H1 (cell line): ENCODE measurements at regions not wholly inside any gene's neighbourhood (a gene's known extent, or its start where the extent isn't known, plus 50 kb on each side); places are given as distances from the start of the nearest gene placed in this dataset.

Experiments used
- CTCF ChIA-PET: fragments of 300-600 bp; sonication (Branson Sonifier 250); formaldehyde crosslinking; loops from one replicate; lab custom pipeline; 2021; ENCODE audit not compliant: partially characterized antibody; lab: Charles Lee
- POLR2A ChIA-PET: fragments of 300-600 bp; sonication (Branson Sonifier 250); formaldehyde crosslinking; loops from one replicate; lab custom pipeline; 2021; ENCODE audit warnings: inconsistent platforms; ENCODE audit not compliant: partially characterized antibody; lab: Charles Lee
- DNase-seq, 2 experiments: peaks; one replicate each; pipeline versions ENCODE4 v3.0.0 to v3.0.0-alpha.2; 2010 to 2022; ENCODE audit warnings: low spot score in 2 of 2, low read depth in 1 of 2, mixed read lengths in 1 of 2
- FAIRE-seq: peaks from 2 replicates; lab custom pipeline; 2011; peaks lifted over from hg19 to GRCh38; lab: Jason Lieb, UNC
- H2AFZ ChIP-seq: 2 replicates; pipeline ENCODE4 v1.8.1; 2012; ENCODE audit warnings: low read length, inconsistent platforms
- H2AK5ac ChIP-seq: 2 replicates; pipeline ENCODE4 v1.6.1; 2013; ENCODE audit warnings: low read depth, low read length
- H2BK120ac ChIP-seq: replicated peaks from 2 replicates; pipeline ENCODE3; 2013; ENCODE audit warnings: low read depth, low read length, inconsistent platforms
- H2BK12ac ChIP-seq: 2 replicates; pipeline ENCODE4 v1.6.1; 2013; ENCODE audit warnings: low read depth, low read length
- H2BK15ac ChIP-seq: 2 replicates; pipeline ENCODE4 v1.6.1; 2013; ENCODE audit warnings: low read length
- H2BK20ac ChIP-seq: 2 replicates; pipeline ENCODE4 v1.6.1; 2013; ENCODE audit warnings: low read length
- H2BK5ac ChIP-seq: 2 replicates; pipeline ENCODE4 v1.6.1; 2013; ENCODE audit warnings: low read depth, low read length
- H3K14ac ChIP-seq: 2 replicates; pipeline ENCODE4 v1.6.1; 2013; ENCODE audit warnings: inconsistent platforms; ENCODE audit not compliant: insufficient read length
- H3K18ac ChIP-seq: 2 replicates; pipeline ENCODE4 v1.6.1; 2013; ENCODE audit warnings: low read length; ENCODE audit errors: extremely low read depth
- H3K23ac ChIP-seq: 2 replicates; pipeline ENCODE4 v1.6.1; 2013; ENCODE audit warnings: inconsistent platforms; ENCODE audit not compliant: insufficient read length
- H3K23me2 ChIP-seq: 2 replicates; pipeline ENCODE4 v1.6.1; 2013; ENCODE audit warnings: low read depth, low read length
- H3K27ac ChIP-seq: 2 replicates; pipeline ENCODE4 v1.6.1; 2011; ENCODE audit warnings: low read depth, low read length, inconsistent platforms
- H3K27me3 ChIP-seq, 4 experiments: replicated peaks in 1 of 4; 1 replicate in 1 of 4; 2 replicates in 3 of 4; pipeline versions ENCODE4 v1.6.1 to v1.8.1; 2011 to 2013; ENCODE audit warnings: low read length in 3 of 4, mild to moderate bottlenecking in 3 of 4, inconsistent platforms in 2 of 4, mixed read lengths in 2 of 4, moderate library complexity in 1 of 4; ENCODE audit not compliant: control insufficient read depth in 3 of 4, insufficient read depth in 3 of 4; ENCODE audit errors: extremely low read depth in 1 of 4
- H3K36me3 ChIP-seq, 4 experiments: 2 replicates each; pipeline versions ENCODE4 v1.6.1 to v1.8.1; 2011 to 2013; ENCODE audit warnings: mild to moderate bottlenecking in 4 of 4, low read length in 3 of 4, moderate library complexity in 2 of 4, control low read depth in 1 of 4, inconsistent platforms in 1 of 4; ENCODE audit not compliant: insufficient read depth in 4 of 4, control insufficient read depth in 2 of 4
- H3K4ac ChIP-seq: replicated peaks from 2 replicates; pipeline ENCODE3; 2013; ENCODE audit warnings: low read length, low read depth, mixed read lengths, inconsistent platforms; ENCODE audit not compliant: insufficient read length
- H3K4me1 ChIP-seq, 4 experiments: replicated peaks in 1 of 4; 1 replicate in 1 of 4; 2 replicates in 3 of 4; pipeline versions ENCODE4 v1.6.1 to v1.8.1; 2011 to 2013; ENCODE audit warnings: low read length in 3 of 4, inconsistent platforms in 2 of 4, mixed read lengths in 1 of 4; ENCODE audit not compliant: insufficient read depth in 4 of 4, control insufficient read depth in 3 of 4
- H3K4me2 ChIP-seq, 2 experiments: 2 replicates each; pipeline versions ENCODE4 v1.6.1 to v1.8.1; 2011 to 2013; ENCODE audit warnings: low read depth in 2 of 2, low read length in 2 of 2, control low read depth in 1 of 2, inconsistent platforms in 1 of 2, mild to moderate bottlenecking in 1 of 2; ENCODE audit not compliant: insufficient read depth in 1 of 2
- H3K4me3 ChIP-seq, 4 experiments: fragments of 200-600, 300-600 bp in 1 of 4; sonication (generic), shearing (Covaris generic), sonication (Bioruptor Twin) in 1 of 4; 2 replicates each; pipeline versions ENCODE4 v1.5.1 to v1.8.1; 2011 to 2016; ENCODE audit warnings: low read length in 4 of 4, low read depth in 3 of 4, control low read depth in 2 of 4, inconsistent platforms in 2 of 4, mild to moderate bottlenecking in 2 of 4, mixed read lengths in 1 of 4, moderate library complexity in 1 of 4; ENCODE audit not compliant: insufficient read depth in 2 of 4; ENCODE audit errors: extremely low read depth in 1 of 4
- H3K56ac ChIP-seq: replicated peaks from 2 replicates; pipeline ENCODE3; 2013; ENCODE audit warnings: low read depth, mild to moderate bottlenecking, mixed read lengths, low read length, inconsistent platforms; ENCODE audit not compliant: insufficient read length
- H3K79me1 ChIP-seq: 2 replicates; pipeline ENCODE4 v1.6.1; 2013; ENCODE audit warnings: low read depth, low read length, control low read depth
- H3K79me2 ChIP-seq, 2 experiments: 2 replicates each; pipeline versions ENCODE4 v1.6.1 to v1.8.1; 2012 to 2013; ENCODE audit warnings: low read length in 2 of 2, mild to moderate bottlenecking in 2 of 2, inconsistent platforms in 1 of 2; ENCODE audit not compliant: insufficient read depth in 2 of 2, control insufficient read depth in 1 of 2
- H3K9ac ChIP-seq, 4 experiments: replicated peaks in 1 of 4; 1 replicate in 1 of 4; 2 replicates in 3 of 4; pipeline versions ENCODE4 v1.6.1 to v1.8.1; 2011 to 2013; ENCODE audit warnings: low read depth in 3 of 4, low read length in 3 of 4, control low read depth in 2 of 4, mild to moderate bottlenecking in 2 of 4, moderate library complexity in 2 of 4, inconsistent platforms in 1 of 4; ENCODE audit errors: extremely low read depth in 1 of 4
- H3K9me3 ChIP-seq, 2 experiments: 2 replicates each; pipeline versions ENCODE4 v1.6.1 to v1.8.1; 2012 to 2013; ENCODE audit warnings: mild to moderate bottlenecking in 2 of 2, moderate library complexity in 2 of 2, control low read depth in 1 of 2, inconsistent platforms in 1 of 2, low read depth in 1 of 2, low read length in 1 of 2, mixed read lengths in 1 of 2; ENCODE audit not compliant: insufficient read depth in 2 of 2
- H4K20me1 ChIP-seq, 2 experiments: replicated peaks in 1 of 2; 2 replicates each; pipeline versions ENCODE3 to v1.8.1; 2011 to 2013; ENCODE audit warnings: inconsistent platforms in 2 of 2, low read length in 2 of 2, mild to moderate bottlenecking in 1 of 2; ENCODE audit not compliant: insufficient read depth in 2 of 2, control insufficient read depth in 1 of 2
- H4K5ac ChIP-seq: 2 replicates; pipeline ENCODE4 v1.6.1; 2013; ENCODE audit warnings: low read length, low read depth, mixed read lengths, inconsistent platforms; ENCODE audit not compliant: insufficient read length
- H4K8ac ChIP-seq: 2 replicates; pipeline ENCODE4 v1.8.0; 2013; ENCODE audit warnings: mild to moderate bottlenecking, moderate library complexity, low read length, inconsistent platforms; ENCODE audit not compliant: insufficient read depth; ENCODE audit errors: extremely low read depth
- H4K91ac ChIP-seq: replicated peaks from 2 replicates; pipeline ENCODE3; 2013; ENCODE audit warnings: low read length, mixed read lengths, inconsistent platforms; ENCODE audit not compliant: insufficient read length
- CHD1 ChIP-seq: IDR thresholded peaks from 2 replicates; pipeline ENCODE4 v1.6.1; 2012; ENCODE audit warnings: low read depth, low read length, improper control_type of control experiment
- JUND ChIP-seq: IDR thresholded peaks from 2 replicates; pipeline ENCODE4 v1.6.1; 2011; ENCODE audit warnings: mild to moderate bottlenecking, improper control_type of control experiment, low read length
- KDM4A ChIP-seq: IDR thresholded peaks from one replicate; pipeline ENCODE4 v1.7.1; 2012; ENCODE audit warnings: low read depth, mild to moderate bottlenecking, moderate library complexity, low read length, inconsistent platforms; ENCODE audit not compliant: severe bottlenecking
- KDM5A ChIP-seq: fragments of 200-600 bp; IDR thresholded peaks from 2 replicates; pipeline ENCODE4 v1.7.1; 2012; ENCODE audit warnings: mild to moderate bottlenecking, low read length, inconsistent platforms, mixed read lengths
- MAFK ChIP-seq: IDR thresholded peaks from 2 replicates; pipeline ENCODE4 v1.6.1; 2012; ENCODE audit warnings: low read depth, mild to moderate bottlenecking, improper control_type of control experiment, low read length
- PHF8 ChIP-seq: fragments of 200-600 bp; sonication (generic); conservative IDR thresholded peaks from 2 replicates; pipeline ENCODE4 v1.7.1; 2012; ENCODE audit warnings: low read depth, mild to moderate bottlenecking, inconsistent platforms, low read length, moderate library complexity
- RXRA ChIP-seq: IDR thresholded peaks from 2 replicates; pipeline ENCODE4 v1.6.1; 2011; ENCODE audit warnings: low read depth, mild to moderate bottlenecking, low read length, moderate library complexity; ENCODE audit not compliant: insufficient read depth
- SAP30 ChIP-seq: fragments of 300-600 bp; sonication (generic); IDR thresholded peaks from 2 replicates; pipeline ENCODE4 v1.7.1; 2012; ENCODE audit warnings: low read length, moderate library complexity, mild to moderate bottlenecking, inconsistent platforms; ENCODE audit not compliant: insufficient read depth, insufficient replicate concordance
- ZNF274 ChIP-seq: IDR thresholded peaks from 2 replicates; pipeline ENCODE4 v1.7.0; 2012; ENCODE audit warnings: low read length, borderline replicate concordance; ENCODE audit errors: extremely low read depth
- WGBS, 2 experiments: shearing (Covaris generic) in 1 of 2; methylation state at CpG; one replicate each; pipeline versions ENCODE4 v1.1.6 to v1.1.7; 2013 to 2015; ENCODE audit warnings: low lambda C conversion rate in 2 of 2, mixed read lengths in 2 of 2, inconsistent platforms in 1 of 2, low coverage in 1 of 2, missing lambda C conversion rate in 1 of 2; ENCODE audit not compliant: insufficient replicate concordance in 2 of 2, insufficient coverage in 1 of 2, insufficient read length in 1 of 2; ENCODE audit errors: extremely low coverage in 1 of 2, missing lambda C conversion rate in 1 of 2; 5-methylcytosine and 5-hydroxymethylcytosine counted together
- TF ChIP-seq, protein P1 (sequence below): IDR thresholded peaks from 2 replicates; pipeline ENCODE4 v1.6.1; 2012; ENCODE audit warnings: inconsistent platforms

GRCh38 chr13:50187352-50188029, 172.2 kb downstream of the KCNRG start:
- H3K23ac ChIP-seq: peak overlapping the region; percentile 98
- H3K9ac ChIP-seq: no peak overlapping the region
- 83% methylated on average over 3 of the region's 3 CpGs; no CpG with 5 or more reads in 1 of the 2 experiments for WGBS, 2 experiments
- H3K79me2 ChIP-seq: no peaks in the 10 kb centered on the region
- H3K56ac ChIP-seq: no peak overlapping the region
- H3K4me1 ChIP-seq: peaks cover 0 to 2% (median 0%) of the 10 kb centered on the region in 4 experiments; a peak in 2 of 7 replicates
- H2BK20ac ChIP-seq: no peak overlapping the region
- H2BK120ac ChIP-seq: no peak overlapping the region
- ChIA-PET CTCF (interaction anchor here (0.5 to 2.2 kb wide), 5 partner anchors 30 to 196 kb away, joined by 3 to 5 read pairs (median 4); no protein-coding TSS in a partner anchor), POLR2A (interaction anchor here (1.6 kb wide), 1 partner anchor 20 kb away, joined by 5 read pairs; no protein-coding TSS in a partner anchor)
- no peak overlapping the region for H4K8ac ChIP-seq
- no peaks in the 10 kb centered on the region for H4K20me1 ChIP-seq
- no peak overlapping the region for H2BK15ac ChIP-seq
- H3K36me3 ChIP-seq: no peaks in the 10 kb centered on the region
- no peak for FAIRE-seq
- H3K4ac ChIP-seq: no peak overlapping the region
- H3K27me3 ChIP-seq: no peaks in the 10 kb centered on the region
- H3K18ac ChIP-seq: no peak overlapping the region
- no peak for TF ChIP-seq SAP30
- TF ChIP-seq KDM4A: no peak
- TF ChIP-seq MAFK: no peak
- TF ChIP-seq, protein P1, sequence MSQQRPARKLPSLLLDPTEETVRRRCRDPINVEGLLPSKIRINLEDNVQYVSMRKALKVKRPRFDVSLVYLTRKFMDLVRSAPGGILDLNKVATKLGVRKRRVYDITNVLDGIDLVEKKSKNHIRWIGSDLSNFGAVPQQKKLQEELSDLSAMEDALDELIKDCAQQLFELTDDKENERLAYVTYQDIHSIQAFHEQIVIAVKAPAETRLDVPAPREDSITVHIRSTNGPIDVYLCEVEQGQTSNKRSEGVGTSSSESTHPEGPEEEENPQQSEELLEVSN: no peak
- no peak for TF ChIP-seq ZNF274
- TF ChIP-seq KDM5A: no peak
- TF ChIP-seq RXRA: no peak
- no peak for TF ChIP-seq PHF8
- no peak for TF ChIP-seq CHD1
- TF ChIP-seq JUND: no peak
- DNase-seq: no peak
- no peaks in the 10 kb centered on the region for H3K23me2 ChIP-seq
- H4K5ac ChIP-seq: no peak overlapping the region
- H2BK5ac ChIP-seq: no peak overlapping the region
- no peak overlapping the region for H2AK5ac ChIP-seq
- H3K79me1 ChIP-seq: no peaks in the 10 kb centered on the region
- H3K27ac ChIP-seq: no peak overlapping the region
- no peak overlapping the region for H2AFZ ChIP-seq
- H2BK12ac ChIP-seq: no peak overlapping the region
- no peak overlapping the region for H4K91ac ChIP-seq
- no peak overlapping the region for H3K14ac ChIP-seq
- H3K4me2 ChIP-seq: peak overlapping the region in 1 of 2 experiments; percentile 30; a peak in 1 of 4 replicates
- no peaks in the 10 kb centered on the region for H3K9me3 ChIP-seq
- H3K4me3 ChIP-seq: no peak overlapping the region
